HEK293 (cell line): ENCODE measurements at regions not wholly inside any gene's neighbourhood (a gene's known extent, or its start where the extent isn't known, plus 50 kb on each side); places are given as distances from the start of the nearest gene placed in this dataset.
A peak's percentile ranks its signal among the peaks of the same experiment; 100 is the strongest.

ENCODE experiments used
- CTCF ChIA-PET: fragments of 350-600 bp; formaldehyde crosslinking; extraction: SDS; loops from one replicate; lab custom pipeline; 2021; ENCODE audit warnings: antibody characterized with exemption; lab: Yijun Ruan, JAX
- POLR2A ChIA-PET: fragments of 300-600 bp; formaldehyde crosslinking; extraction: SDS; loops from one replicate; lab custom pipeline; 2020; ENCODE audit warnings: antibody characterized with exemption, inconsistent platforms; lab: Yijun Ruan, JAX
- H3K27ac ChIP-seq: fragments of 200-500 bp; sonication (Bioruptor generic); 2 replicates; pipeline ENCODE4 v1.5.1; 2014; ENCODE audit warnings: low read depth, low read length, control low read depth, inconsistent platforms; ENCODE audit errors: extremely low read depth
- H3K36me3 ChIP-seq, 2 experiments: fragments of 200-500 bp in 1 of 2; sonication (Bioruptor generic) in 1 of 2; 1 replicate in 1 of 2; 2 replicates in 1 of 2; pipeline ENCODE4 v1.5.1; 2014 to 2017; ENCODE audit warnings: inconsistent platforms in 2 of 2, low read length in 2 of 2; ENCODE audit not compliant: control insufficient read depth in 2 of 2, insufficient read depth in 1 of 2
- H3K4me1 ChIP-seq: fragments of 200-500 bp; sonication (Bioruptor generic); 2 replicates; pipeline ENCODE4 v1.5.1; 2014; ENCODE audit warnings: mild to moderate bottlenecking, low read length, inconsistent platforms; ENCODE audit not compliant: control insufficient read depth, insufficient read depth
- H3K4me3 ChIP-seq: 2 replicates; pipeline ENCODE4 v1.5.1; 2011; ENCODE audit warnings: low read depth, mild to moderate bottlenecking, control low read depth, low read length, moderate library complexity
- H3K9me3 ChIP-seq: fragments of 200-500 bp; sonication (Bioruptor generic); 2 replicates; pipeline ENCODE4 v1.5.1; 2014; ENCODE audit warnings: low read depth, low read length, inconsistent platforms; ENCODE audit not compliant: control insufficient read depth, insufficient read depth
- GLIS2 ChIP-seq: fragments of 450-650 bp; formaldehyde crosslinking; IDR thresholded peaks from 2 replicates; pipeline ENCODE4 v1.5.1; 2016; ENCODE audit warnings: missing biosample characterization, missing genetic modification characterization
- HOXC10 ChIP-seq: sonication (generic); formaldehyde crosslinking; IDR thresholded peaks from 2 replicates; pipeline ENCODE4 v1.8.1; 2023; ENCODE audit warnings: mild to moderate bottlenecking, missing genetic modification reagents
- KLF1 ChIP-seq: fragments of 450-650 bp; formaldehyde crosslinking; IDR thresholded peaks from 2 replicates; pipeline ENCODE4 v1.5.1; 2016; ENCODE audit warnings: missing biosample characterization, missing genetic modification characterization
- MZF1 ChIP-seq: fragments of 450-650 bp; formaldehyde crosslinking; IDR thresholded peaks from 2 replicates; pipeline ENCODE4 v1.5.1; 2017; ENCODE audit warnings: missing biosample characterization, missing genetic modification characterization, borderline replicate concordance
- REPIN1 ChIP-seq: fragments of 450-650 bp; formaldehyde crosslinking; IDR thresholded peaks from 2 replicates; pipeline ENCODE4 v1.5.1; 2017; ENCODE audit warnings: missing biosample characterization, missing genetic modification characterization, low read depth
- SALL2 ChIP-seq: fragments of 450-650 bp; formaldehyde crosslinking; IDR thresholded peaks from 2 replicates; pipeline ENCODE4 v1.5.0; 2017; ENCODE audit warnings: missing biosample characterization, mild to moderate bottlenecking, missing genetic modification characterization, borderline replicate concordance
- SCRT2 ChIP-seq: fragments of 450-650 bp; formaldehyde crosslinking; IDR thresholded peaks from 2 replicates; pipeline ENCODE4 v1.5.1; 2016; ENCODE audit warnings: missing biosample characterization, missing genetic modification characterization
- TRIM28 ChIP-seq: IDR thresholded peaks from 2 replicates; pipeline ENCODE4 v1.6.1; 2011; ENCODE audit warnings: low read length, control low read depth, borderline replicate concordance
- YY2 ChIP-seq: fragments of 450-650 bp; formaldehyde crosslinking; IDR thresholded peaks from 2 replicates; pipeline ENCODE4 v1.5.1; 2016; ENCODE audit warnings: missing biosample characterization, missing genetic modification characterization
- ZBTB17 ChIP-seq: fragments of 450-650 bp; formaldehyde crosslinking; IDR thresholded peaks from 2 replicates; pipeline ENCODE4 v1.5.1; 2016; ENCODE audit warnings: missing biosample characterization, missing genetic modification characterization
- ZEB2 ChIP-seq: fragments of 450-650 bp; formaldehyde crosslinking; IDR thresholded peaks from 2 replicates; pipeline ENCODE4 v1.5.1; 2016; ENCODE audit warnings: missing biosample characterization, missing genetic modification characterization
- ZNF10 ChIP-seq: fragments of 450-650 bp; formaldehyde crosslinking; IDR thresholded peaks from 2 replicates; pipeline ENCODE4 v1.5.1; 2017; ENCODE audit warnings: missing biosample characterization, missing genetic modification characterization
- ZNF211 ChIP-seq: fragments of 450-650 bp; formaldehyde crosslinking; IDR thresholded peaks from 2 replicates; pipeline ENCODE4 v1.5.1; 2016; ENCODE audit warnings: low read depth, missing biosample characterization, missing genetic modification characterization
- ZNF266 ChIP-seq: fragments of 450-650 bp; formaldehyde crosslinking; IDR thresholded peaks from 2 replicates; pipeline ENCODE4 v1.5.1; 2016; ENCODE audit warnings: missing biosample characterization, missing genetic modification characterization, low read depth
- ZNF292 ChIP-seq: fragments of 450-650 bp; formaldehyde crosslinking; IDR thresholded peaks from 2 replicates; pipeline ENCODE4 v1.5.1; 2016; ENCODE audit warnings: low read depth, missing biosample characterization, missing genetic modification characterization, borderline replicate concordance
- ZNF335 ChIP-seq: fragments of 450-650 bp; formaldehyde crosslinking; conservative IDR thresholded peaks from 2 replicates; pipeline ENCODE4 v1.5.1; 2016; ENCODE audit warnings: missing biosample characterization, missing genetic modification characterization
- ZNF529 ChIP-seq: fragments of 450-650 bp; formaldehyde crosslinking; IDR thresholded peaks from 2 replicates; pipeline ENCODE4 v1.5.1; 2017; ENCODE audit warnings: missing genetic modification characterization, missing biosample characterization; ENCODE audit not compliant: insufficient replicate concordance
- ZNF549 ChIP-seq: fragments of 450-650 bp; IDR thresholded peaks from 2 replicates; pipeline ENCODE4 v1.5.1; 2018; ENCODE audit warnings: missing biosample characterization, missing genetic modification characterization, mild to moderate bottlenecking, inconsistent platforms, moderate library complexity
- ZNF585B ChIP-seq: fragments of 450-650 bp; formaldehyde crosslinking; IDR thresholded peaks from 2 replicates; pipeline ENCODE4 v1.5.1; 2016; ENCODE audit warnings: missing biosample characterization, missing genetic modification characterization
- ZNF658 ChIP-seq: fragments of 450-650 bp; formaldehyde crosslinking; IDR thresholded peaks from 2 replicates; pipeline ENCODE4; 2016; ENCODE audit warnings: missing biosample characterization, missing genetic modification characterization
- ZNF830 ChIP-seq: fragments of 450-650 bp; IDR thresholded peaks from 2 replicates; pipeline ENCODE4 v1.5.0; 2018; ENCODE audit warnings: missing biosample characterization, missing genetic modification characterization, low read depth, mild to moderate bottlenecking, moderate library complexity
- TF ChIP-seq, protein P1 (sequence below): fragments of 450-650 bp; formaldehyde crosslinking; IDR thresholded peaks from 2 replicates; pipeline ENCODE4 v1.5.1; 2017; ENCODE audit warnings: missing biosample characterization, missing genetic modification characterization
- TF ChIP-seq, protein P2 (sequence below): fragments of 450-650 bp; formaldehyde crosslinking; IDR thresholded peaks from 2 replicates; pipeline ENCODE4 v1.5.1; 2016; ENCODE audit warnings: missing biosample characterization, missing genetic modification characterization

DNA sequence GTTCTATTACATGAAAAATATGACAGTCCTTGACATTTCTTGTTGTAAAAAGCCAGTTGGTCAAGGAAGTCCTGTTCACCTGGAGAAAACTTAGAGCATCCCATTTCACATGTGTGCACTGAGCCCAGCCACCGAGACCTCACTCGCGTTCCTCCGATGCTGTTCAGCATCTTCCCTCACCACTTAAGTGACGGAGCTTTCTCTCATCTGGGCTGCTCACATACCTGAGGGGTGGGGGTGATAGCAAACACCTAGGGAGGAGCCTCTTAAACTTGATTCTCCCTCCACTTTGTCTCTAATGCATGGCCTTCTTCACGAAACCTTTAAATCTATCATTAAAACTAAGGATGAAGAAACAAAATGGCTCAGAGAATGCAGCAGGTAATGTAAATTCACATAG lies 950.2 kb downstream of the GATA3 start (continued):
- TF ChIP-seq, protein P1, sequence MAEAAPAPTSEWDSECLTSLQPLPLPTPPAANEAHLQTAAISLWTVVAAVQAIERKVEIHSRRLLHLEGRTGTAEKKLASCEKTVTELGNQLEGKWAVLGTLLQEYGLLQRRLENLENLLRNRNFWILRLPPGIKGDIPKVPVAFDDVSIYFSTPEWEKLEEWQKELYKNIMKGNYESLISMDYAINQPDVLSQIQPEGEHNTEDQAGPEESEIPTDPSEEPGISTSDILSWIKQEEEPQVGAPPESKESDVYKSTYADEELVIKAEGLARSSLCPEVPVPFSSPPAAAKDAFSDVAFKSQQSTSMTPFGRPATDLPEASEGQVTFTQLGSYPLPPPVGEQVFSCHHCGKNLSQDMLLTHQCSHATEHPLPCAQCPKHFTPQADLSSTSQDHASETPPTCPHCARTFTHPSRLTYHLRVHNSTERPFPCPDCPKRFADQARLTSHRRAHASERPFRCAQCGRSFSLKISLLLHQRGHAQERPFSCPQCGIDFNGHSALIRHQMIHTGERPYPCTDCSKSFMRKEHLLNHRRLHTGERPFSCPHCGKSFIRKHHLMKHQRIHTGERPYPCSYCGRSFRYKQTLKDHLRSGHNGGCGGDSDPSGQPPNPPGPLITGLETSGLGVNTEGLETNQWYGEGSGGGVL (tag by site-specific recombination): no peak
- TF ChIP-seq ZNF585B (tag by site-specific recombination) (no peak), YY2 (tag by site-specific recombination) (no peak), ZBTB17 (tag by site-specific recombination) (no peak), GLIS2 (tag by site-specific recombination) (no peak), ZNF658 (tag by site-specific recombination) (no peak), KLF1 (tag by site-specific recombination) (no peak)

DNA sequence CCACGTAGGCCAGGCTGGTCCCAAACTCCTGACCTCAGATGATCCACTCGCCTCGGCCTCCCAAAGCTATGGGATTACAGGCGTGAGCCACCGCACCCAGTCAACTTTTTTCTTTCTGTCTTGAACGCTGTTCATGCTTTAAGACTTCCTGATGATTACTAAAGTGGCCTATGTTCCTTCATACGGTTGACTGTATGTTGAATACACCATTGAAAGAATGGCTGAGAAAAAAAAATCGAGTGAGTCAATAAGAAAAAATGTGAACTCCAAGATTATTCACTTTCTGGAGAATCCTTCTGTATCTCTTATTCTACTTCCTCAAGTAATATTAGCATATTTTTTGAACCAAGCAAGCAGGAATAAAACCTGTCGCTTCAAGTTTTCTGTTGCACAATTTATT lies 955.0 kb downstream of the GATA3 start:
- CTCF ChIA-PET: interaction anchor here (0.6 kb wide), 1 partner anchor 205 kb away, joined by 3 read pairs; no protein-coding TSS in a partner anchor

DNA sequence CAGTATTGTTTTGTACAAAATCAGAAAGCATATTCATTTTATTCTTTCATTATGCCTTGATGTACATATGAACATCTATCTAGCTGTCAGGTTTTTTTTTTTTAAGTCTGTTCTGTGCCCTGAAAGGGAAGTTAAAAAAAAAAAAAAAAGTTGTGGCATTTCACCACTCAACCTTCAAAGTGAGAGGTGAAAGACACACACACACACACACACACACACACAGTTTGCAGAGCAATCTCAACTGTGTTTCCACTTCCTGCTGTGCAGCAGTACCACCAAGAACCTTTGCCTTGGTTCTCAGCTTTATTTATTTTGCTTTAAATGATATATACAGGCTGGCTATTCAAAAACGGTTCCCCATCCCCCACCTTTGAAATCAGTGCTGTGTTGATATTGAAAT lies 955.6 kb downstream of the GATA3 start:
- H3K9me3 ChIP-seq: no peaks in the 10 kb centered on the region
- TF ChIP-seq MZF1 (no peak), ZEB2 (tag by site-specific recombination) (no peak), TRIM28 (no peak), ZNF335 (no peak), ZNF292 (tag by site-specific recombination) (no peak)
- no peaks in the 10 kb centered on the region for H3K36me3 ChIP-seq
- ChIA-PET POLR2A (no interaction called here), CTCF (no interaction called here)
- H3K4me3 ChIP-seq: no peak overlapping the region
- H3K27ac ChIP-seq: no peak overlapping the region
- H3K4me1 ChIP-seq: no peaks in the 10 kb centered on the region

More for the DNA sequence above, 955.0 kb downstream of the GATA3 start:
- POLR2A ChIA-PET: no interaction called here
- H3K27ac ChIP-seq: no peak overlapping the region
- no peak overlapping the region for H3K4me3 ChIP-seq
- no peaks in the 10 kb centered on the region for H3K36me3 ChIP-seq
- no peaks in the 10 kb centered on the region for H3K9me3 ChIP-seq
- 0 out of 2 replicates have a peak, but pooled peaks have one; percentile 15 for TF ChIP-seq SCRT2
- no peak for TF ChIP-seq ZNF266 (tag by site-specific recombination)
- H3K4me1 ChIP-seq: no peaks in the 10 kb centered on the region

DNA sequence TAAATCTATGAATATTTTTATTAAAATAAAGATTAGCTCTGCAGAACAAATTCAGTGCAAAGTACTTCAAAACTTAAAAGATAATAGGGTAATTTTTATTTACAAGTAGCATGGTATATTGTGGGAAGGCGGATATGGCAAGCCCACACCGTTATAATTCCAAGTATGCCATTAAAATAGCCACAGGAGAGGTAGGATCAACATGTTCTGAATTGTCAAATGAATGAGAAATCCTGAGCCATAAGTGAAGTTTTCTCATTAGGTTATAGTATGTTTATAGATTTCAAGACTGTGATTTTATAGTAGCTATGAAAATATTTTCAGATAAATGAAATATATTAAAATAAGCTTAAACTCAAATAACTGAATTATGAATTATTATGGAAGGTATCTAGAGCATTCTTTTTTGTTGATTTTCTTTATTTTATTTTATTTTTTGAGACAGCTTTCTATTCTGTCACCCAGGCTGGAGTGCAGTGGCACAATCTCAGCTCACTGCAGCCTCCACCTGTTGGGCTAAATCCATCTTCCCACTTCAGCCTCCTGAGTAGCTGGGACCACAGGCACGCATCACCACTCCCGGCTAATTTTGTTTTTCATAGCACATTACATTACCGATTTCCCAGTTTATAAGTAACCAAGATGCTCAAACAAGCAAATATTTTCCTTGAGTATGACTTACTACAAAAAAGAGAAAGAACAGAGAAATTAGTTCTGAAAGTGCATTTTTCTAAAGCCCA lies 956.6 kb downstream of the GATA3 start:
- H3K36me3 ChIP-seq: no peaks in the 10 kb centered on the region
- no peak for TF ChIP-seq ZNF529 (tag by site-specific recombination)
- 0 out of 2 replicates have a peak, but pooled peaks have one; percentile 13 for TF ChIP-seq SCRT2
- H3K27ac ChIP-seq: no peak overlapping the region
- no peaks in the 10 kb centered on the region for H3K9me3 ChIP-seq
- no peak overlapping the region for H3K4me3 ChIP-seq
- POLR2A ChIA-PET: no interaction called here
- H3K4me1 ChIP-seq: no peaks in the 10 kb centered on the region
- CTCF ChIA-PET: no interaction called here

DNA sequence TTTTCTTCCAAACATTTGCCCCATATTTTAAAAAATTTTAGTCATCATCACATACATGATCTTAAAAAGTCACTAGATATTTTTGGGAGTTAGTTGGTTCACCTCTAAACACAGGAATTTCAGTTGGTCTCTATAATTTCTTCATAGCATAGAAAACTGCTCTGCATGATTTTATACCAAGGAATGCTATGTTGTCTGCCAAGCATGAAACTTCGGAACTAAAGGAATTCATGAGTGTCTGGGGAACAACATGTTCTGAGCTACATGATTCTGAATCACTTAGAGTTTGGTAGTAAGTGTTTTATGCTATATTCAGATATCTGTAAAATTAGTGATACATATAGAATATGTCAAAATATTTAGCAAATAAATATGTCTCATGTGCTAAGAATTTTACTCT lies 957.8 kb downstream of the GATA3 start:
- no peak overlapping the region for H3K4me3 ChIP-seq
- no peak overlapping the region for H3K27ac ChIP-seq
- no peaks in the 10 kb centered on the region for H3K9me3 ChIP-seq
- ChIA-PET CTCF (no interaction called here), POLR2A (no interaction called here)
- no peaks in the 10 kb centered on the region for H3K4me1 ChIP-seq
- H3K36me3 ChIP-seq: no peaks in the 10 kb centered on the region
- no peak for TF ChIP-seq ZNF211 (tag by site-specific recombination)
- no peak for TF ChIP-seq HOXC10 (CRISPR knock-in tag)
- no peak for TF ChIP-seq ZNF830 (tag by site-specific recombination)
- no peak for TF ChIP-seq REPIN1 (tag by site-specific recombination)
- TF ChIP-seq ZNF10 (tag by site-specific recombination): no peak
- no peak for TF ChIP-seq ZNF549 (tag by site-specific recombination)
- no peak for TF ChIP-seq SALL2 (tag by site-specific recombination)
- TF ChIP-seq, protein P2, sequence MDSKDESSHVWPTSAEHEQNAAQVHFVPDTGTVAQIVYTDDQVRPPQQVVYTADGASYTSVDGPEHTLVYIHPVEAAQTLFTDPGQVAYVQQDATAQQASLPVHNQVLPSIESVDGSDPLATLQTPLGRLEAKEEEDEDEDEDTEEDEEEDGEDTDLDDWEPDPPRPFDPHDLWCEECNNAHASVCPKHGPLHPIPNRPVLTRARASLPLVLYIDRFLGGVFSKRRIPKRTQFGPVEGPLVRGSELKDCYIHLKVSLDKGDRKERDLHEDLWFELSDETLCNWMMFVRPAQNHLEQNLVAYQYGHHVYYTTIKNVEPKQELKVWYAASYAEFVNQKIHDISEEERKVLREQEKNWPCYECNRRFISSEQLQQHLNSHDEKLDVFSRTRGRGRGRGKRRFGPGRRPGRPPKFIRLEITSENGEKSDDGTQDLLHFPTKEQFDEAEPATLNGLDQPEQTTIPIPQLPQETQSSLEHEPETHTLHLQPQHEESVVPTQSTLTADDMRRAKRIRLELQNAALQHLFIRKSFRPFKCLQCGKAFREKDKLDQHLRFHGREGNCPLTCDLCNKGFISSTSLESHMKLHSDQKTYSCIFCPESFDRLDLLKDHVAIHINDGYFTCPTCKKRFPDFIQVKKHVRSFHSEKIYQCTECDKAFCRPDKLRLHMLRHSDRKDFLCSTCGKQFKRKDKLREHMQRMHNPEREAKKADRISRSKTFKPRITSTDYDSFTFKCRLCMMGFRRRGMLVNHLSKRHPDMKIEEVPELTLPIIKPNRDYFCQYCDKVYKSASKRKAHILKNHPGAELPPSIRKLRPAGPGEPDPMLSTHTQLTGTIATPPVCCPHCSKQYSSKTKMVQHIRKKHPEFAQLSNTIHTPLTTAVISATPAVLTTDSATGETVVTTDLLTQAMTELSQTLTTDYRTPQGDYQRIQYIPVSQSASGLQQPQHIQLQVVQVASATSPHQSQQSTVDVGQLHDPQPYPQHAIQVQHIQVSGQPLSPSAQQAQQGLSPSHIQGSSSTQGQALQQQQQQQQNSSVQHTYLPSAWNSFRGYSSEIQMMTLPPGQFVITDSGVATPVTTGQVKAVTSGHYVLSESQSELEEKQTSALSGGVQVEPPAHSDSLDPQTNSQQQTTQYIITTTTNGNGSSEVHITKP (tag by site-specific recombination): no peak
